GM12874 (cell line): ENCODE measurements at regions not wholly inside any gene's neighbourhood (a gene's known extent, or its start where the extent isn't known, plus 50 kb on each side); places are given as distances from the start of the nearest gene placed in this dataset.

ENCODE experiments used
- TF ChIP-seq, protein P1 (sequence below): IDR thresholded peaks from 2 replicates; pipeline ENCODE4 v1.5.1; 2011; ENCODE audit warnings: low read depth, mild to moderate bottlenecking, control low read depth, low read length, moderate library complexity; ENCODE audit not compliant: insufficient read depth

DNA sequence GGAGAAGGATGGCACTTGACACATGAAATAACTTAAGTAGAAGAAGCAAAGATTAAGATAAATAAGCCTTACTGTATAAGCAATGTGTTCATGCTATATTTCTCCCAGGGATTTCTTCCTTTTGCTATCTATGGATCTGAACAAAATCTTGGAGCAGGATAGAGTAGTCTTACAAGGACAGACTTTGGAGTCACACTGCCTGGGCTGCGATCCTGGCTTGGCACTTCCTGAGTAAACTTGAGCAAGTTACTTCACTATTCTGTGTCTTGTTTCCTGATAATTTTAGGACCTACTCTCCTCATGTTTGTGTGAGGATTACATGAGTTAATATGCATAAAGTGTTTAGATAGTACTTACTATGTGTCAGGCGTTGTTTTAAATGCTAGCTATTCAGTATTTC, 340.0 kb upstream of the MAOA start:
- TF ChIP-seq, protein P1, sequence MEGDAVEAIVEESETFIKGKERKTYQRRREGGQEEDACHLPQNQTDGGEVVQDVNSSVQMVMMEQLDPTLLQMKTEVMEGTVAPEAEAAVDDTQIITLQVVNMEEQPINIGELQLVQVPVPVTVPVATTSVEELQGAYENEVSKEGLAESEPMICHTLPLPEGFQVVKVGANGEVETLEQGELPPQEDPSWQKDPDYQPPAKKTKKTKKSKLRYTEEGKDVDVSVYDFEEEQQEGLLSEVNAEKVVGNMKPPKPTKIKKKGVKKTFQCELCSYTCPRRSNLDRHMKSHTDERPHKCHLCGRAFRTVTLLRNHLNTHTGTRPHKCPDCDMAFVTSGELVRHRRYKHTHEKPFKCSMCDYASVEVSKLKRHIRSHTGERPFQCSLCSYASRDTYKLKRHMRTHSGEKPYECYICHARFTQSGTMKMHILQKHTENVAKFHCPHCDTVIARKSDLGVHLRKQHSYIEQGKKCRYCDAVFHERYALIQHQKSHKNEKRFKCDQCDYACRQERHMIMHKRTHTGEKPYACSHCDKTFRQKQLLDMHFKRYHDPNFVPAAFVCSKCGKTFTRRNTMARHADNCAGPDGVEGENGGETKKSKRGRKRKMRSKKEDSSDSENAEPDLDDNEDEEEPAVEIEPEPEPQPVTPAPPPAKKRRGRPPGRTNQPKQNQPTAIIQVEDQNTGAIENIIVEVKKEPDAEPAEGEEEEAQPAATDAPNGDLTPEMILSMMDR = no peak

DNA sequence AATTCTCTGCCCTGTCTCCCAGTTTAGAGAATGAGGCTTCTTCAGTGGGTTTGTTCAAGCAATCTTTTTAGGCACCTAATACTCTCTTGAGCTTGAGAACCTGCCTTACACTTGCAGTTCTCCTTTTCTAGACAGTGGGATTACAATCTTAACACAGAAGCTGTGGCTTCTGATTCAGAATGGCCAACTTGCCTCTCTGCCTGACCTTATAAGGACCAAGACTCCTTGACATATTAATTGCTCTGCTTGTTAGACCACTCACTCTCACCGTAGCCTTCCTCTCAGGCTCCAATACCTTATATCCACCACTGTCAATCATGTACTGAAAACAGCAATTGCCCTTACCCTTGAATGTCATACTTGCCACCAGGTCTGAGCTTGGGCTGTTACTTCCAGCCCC, 338.7 kb upstream of the MAOA start:
- TF ChIP-seq, protein P1 = no peak

DNA sequence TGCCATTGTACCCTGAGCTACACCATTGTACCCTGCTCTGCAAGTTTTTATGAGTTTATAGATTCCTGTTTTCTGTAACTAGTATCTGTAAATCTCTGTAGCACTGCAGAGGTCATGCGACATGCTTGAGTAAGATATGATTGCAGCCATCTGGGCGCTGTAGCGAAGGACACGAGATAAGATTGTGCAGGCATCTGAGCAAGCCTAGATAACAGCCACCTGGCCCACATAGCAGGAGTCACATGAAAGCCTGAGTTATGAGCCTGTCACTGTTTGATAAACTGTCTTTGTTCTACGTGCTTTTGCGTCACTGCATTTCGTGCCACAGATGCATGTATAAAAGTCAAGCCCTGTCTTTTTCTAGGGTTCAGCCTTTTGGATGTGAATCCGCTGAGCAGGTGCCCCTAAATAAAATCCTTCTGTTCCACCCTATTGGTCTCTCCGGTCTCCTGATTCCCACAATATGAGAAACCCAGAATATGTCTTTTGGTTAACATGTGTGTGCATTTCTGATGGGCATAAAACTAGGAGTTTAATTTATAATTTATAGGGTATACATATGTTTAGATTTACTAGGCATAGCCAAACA, 327.6 kb upstream of the MAOA start:
- TF ChIP-seq, protein P1 = no peak

DNA sequence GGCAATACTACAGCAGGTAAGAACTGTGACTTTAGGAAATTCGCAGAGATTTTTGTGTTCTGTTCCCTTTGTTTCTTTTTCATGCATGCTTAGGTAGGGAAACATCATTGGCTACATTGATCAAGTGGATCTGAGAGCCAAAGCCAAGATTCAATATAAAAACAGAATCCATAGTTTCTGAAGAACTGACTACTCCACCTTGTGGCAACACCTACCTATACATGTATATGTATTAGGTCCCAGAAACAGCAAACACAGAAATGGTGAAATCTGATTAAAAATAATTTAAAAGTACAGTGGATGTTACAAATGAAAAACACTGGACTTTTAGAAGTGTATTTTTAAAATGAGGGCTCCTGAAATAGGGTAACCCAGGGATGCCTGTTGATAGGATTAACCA, 322.6 kb upstream of the MAOA start:
- TF ChIP-seq, protein P1 = no peak

DNA sequence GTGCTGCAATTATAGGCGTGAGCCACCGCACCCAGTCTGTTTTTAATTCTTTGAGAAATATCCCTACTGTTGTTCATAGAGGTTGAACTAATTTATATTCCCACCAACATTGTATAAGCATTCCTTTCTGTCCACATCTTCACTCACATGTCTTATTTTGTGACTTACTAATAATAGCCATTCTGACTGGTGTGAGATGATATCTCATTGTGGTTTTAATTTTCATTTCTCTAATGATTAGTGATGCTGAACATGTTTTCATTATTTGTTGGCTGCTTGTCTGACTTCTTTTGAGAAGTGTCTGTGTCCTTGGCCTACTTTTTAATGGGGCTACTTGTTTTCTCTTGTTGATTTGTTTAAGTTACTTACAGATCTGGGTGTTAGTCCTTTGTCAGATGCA, 310.9 kb upstream of the MAOA start:
- TF ChIP-seq, protein P1 = no peak

DNA sequence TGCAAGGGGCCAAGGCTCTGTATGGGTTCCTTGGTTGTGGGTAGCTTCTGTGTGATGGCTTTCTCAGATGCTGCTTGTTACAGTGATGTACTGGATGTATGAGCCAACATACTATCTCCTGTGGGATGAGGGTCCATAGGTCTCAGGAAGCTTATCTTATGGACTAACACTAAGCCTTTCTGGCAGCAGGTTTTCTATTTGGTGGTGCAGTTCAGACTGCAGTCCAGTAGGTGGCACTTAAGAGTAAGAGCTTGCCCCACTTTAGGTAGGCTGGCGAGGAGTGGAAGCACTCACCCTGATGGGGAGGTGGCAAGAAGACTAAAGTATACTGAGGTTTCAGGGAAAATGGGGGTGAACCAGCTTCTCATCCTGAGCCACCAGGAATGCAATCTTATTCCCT, 306.7 kb upstream of the MAOA start:
- TF ChIP-seq, protein P1 = peak; percentile 65

DNA sequence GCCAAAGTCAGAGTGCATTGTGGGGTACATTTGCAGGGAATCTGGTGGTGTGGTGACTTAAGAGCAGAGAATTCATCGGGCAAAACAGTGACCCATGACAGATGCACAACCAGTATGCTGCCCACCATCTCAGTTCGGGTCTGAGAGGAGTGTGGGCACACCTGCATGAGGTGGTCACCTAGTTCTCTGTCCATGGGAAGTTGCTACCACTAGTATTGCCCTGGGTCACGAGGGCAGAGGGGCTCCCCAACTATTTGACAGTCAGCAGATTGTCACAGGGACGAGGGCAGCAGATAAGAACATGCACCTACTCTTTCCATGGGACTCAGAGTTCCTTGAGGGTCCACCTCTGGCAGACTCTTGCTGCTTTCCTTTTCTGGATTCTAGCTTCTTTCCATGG, 305.2 kb upstream of the MAOA start:
- TF ChIP-seq, protein P1 = no peak
